Endothelial cell (in vitro differentiated cells): ENCODE measurements at regions not wholly inside any gene's neighbourhood (a gene's known extent, or its start where the extent isn't known, plus 50 kb on each side); places are given as distances from the start of the nearest gene placed in this dataset.

Experiments used
- DNase-seq: peaks from one replicate; pipeline ENCODE4 v3.0.0; 2021; ENCODE audit warnings: low spot score
- H3K27ac Mint-ChIP-seq: one replicate; pipeline ENCODE4 v1.8.0; 2021; ENCODE audit warnings: mixed read lengths, inconsistent platforms; ENCODE audit not compliant: unreplicated experiment
- H3K27me3 Mint-ChIP-seq: one replicate; pipeline ENCODE4 v1.8.0; 2021; ENCODE audit warnings: mild to moderate bottlenecking, moderate library complexity, mixed read lengths, inconsistent platforms; ENCODE audit not compliant: unreplicated experiment
- H3K36me3 Mint-ChIP-seq: one replicate; pipeline ENCODE4 v1.8.0; 2021; ENCODE audit warnings: mild to moderate bottlenecking, low read depth, mixed read lengths, inconsistent platforms; ENCODE audit not compliant: unreplicated experiment
- H3K4me1 Mint-ChIP-seq: one replicate; pipeline ENCODE4 v1.8.0; 2021; ENCODE audit warnings: mild to moderate bottlenecking, mixed read lengths, inconsistent platforms; ENCODE audit not compliant: unreplicated experiment
- H3K4me3 Mint-ChIP-seq: one replicate; pipeline ENCODE4 v1.8.0; 2021; ENCODE audit warnings: mild to moderate bottlenecking, mixed read lengths, inconsistent platforms; ENCODE audit not compliant: unreplicated experiment
- H3K9me3 Mint-ChIP-seq: one replicate; pipeline ENCODE4 v1.8.0; 2021; ENCODE audit warnings: mixed read lengths, inconsistent platforms; ENCODE audit not compliant: unreplicated experiment
- TF ChIP-seq, protein P1 (sequence below): fragments of 200-600 bp; sonication (generic); IDR thresholded peaks from one replicate; pipeline ENCODE4 v1.5.0; 2021; ENCODE audit warnings: antibody characterized with exemption; ENCODE audit not compliant: unreplicated experiment

DNA sequence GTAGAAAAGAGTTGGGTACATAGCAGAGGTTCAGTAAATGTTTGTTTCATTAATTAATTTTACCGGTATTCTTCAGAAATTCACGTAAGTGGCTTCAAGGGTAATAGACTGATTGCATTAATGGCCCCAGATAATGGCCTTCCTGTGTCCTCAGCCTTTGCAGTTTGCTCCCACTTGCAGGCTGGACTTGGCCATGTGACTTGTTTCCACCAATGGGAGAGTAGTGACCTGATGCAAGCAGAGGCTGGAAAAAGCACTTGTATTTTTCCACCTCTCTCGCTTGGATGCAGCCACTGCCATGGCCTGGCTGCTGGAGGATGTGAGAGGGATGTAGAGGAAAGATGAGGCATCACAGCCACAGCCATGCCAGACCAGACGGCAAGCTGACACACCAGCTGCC, 480.9 kb downstream of the CDK5RAP2 start:
- Mint-ChIP-seq H3K9me3 (no peaks in the 10 kb centered on the region), H3K27me3 (peaks cover 4% of the 10 kb centered on the region), H3K36me3 (no peaks in the 10 kb centered on the region), H3K27ac (no peak overlapping the region), H3K4me3 (no peak overlapping the region), H3K4me1 (no peaks in the 10 kb centered on the region)
- DNase-seq = no peak
- TF ChIP-seq, protein P1, sequence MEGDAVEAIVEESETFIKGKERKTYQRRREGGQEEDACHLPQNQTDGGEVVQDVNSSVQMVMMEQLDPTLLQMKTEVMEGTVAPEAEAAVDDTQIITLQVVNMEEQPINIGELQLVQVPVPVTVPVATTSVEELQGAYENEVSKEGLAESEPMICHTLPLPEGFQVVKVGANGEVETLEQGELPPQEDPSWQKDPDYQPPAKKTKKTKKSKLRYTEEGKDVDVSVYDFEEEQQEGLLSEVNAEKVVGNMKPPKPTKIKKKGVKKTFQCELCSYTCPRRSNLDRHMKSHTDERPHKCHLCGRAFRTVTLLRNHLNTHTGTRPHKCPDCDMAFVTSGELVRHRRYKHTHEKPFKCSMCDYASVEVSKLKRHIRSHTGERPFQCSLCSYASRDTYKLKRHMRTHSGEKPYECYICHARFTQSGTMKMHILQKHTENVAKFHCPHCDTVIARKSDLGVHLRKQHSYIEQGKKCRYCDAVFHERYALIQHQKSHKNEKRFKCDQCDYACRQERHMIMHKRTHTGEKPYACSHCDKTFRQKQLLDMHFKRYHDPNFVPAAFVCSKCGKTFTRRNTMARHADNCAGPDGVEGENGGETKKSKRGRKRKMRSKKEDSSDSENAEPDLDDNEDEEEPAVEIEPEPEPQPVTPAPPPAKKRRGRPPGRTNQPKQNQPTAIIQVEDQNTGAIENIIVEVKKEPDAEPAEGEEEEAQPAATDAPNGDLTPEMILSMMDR = no peak

DNA sequence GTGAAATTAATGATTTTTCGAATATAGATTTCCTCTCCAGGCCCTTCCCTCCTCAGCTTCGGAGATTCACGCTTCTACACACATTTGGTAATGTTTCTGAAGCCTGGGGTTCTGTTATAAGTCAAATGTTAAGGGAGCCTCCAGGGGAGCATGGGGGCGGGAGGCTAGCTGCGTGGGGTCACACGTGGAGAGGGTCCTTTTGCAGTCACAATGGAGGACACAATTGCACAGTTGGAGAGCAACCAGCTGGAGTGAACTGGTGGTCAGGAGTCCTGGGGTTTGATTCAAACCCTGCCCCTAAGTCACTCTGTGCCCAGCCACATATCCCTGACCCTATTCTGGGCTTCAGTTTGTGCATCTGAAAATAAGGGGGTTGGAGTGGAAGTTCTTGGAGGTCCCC, 481.4 kb downstream of the CDK5RAP2 start:
- Mint-ChIP-seq H3K4me1 (no peaks in the 10 kb centered on the region), H3K27ac (no peak overlapping the region), H3K27me3 (no peaks in the 10 kb centered on the region), H3K9me3 (no peaks in the 10 kb centered on the region), H3K36me3 (no peaks in the 10 kb centered on the region), H3K4me3 (no peak overlapping the region)
- no peak for DNase-seq
- TF ChIP-seq, protein P1 = no peak

DNA sequence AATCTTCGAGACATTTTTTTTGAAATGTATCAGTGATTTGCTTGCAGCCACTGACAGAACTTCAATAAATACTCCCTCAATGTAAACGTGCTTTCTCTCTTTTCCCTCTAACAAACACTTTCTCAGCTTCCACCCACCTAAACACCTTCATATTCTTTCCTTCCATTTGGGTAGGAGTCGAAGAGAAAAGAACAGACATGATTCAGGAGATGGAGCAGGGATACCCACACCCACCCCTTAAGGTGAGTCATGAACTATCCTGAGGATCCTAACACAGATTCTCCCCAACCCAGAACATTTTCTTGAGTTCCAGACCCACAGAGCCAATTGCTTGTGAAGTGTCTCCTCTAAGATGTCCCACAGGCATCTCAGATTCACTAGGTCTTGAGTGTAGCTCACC, 488.8 kb downstream of the CDK5RAP2 start:
- no peak overlapping the region for H3K4me3 Mint-ChIP-seq
- no peaks in the 10 kb centered on the region for H3K4me1 Mint-ChIP-seq
- H3K36me3 Mint-ChIP-seq = no peaks in the 10 kb centered on the region
- H3K27me3 Mint-ChIP-seq = peaks cover 3% of the 10 kb centered on the region
- DNase-seq = no peak
- H3K27ac Mint-ChIP-seq = no peak overlapping the region
- peaks cover 5% of the 10 kb centered on the region for H3K9me3 Mint-ChIP-seq
- TF ChIP-seq, protein P1 = no peak

DNA sequence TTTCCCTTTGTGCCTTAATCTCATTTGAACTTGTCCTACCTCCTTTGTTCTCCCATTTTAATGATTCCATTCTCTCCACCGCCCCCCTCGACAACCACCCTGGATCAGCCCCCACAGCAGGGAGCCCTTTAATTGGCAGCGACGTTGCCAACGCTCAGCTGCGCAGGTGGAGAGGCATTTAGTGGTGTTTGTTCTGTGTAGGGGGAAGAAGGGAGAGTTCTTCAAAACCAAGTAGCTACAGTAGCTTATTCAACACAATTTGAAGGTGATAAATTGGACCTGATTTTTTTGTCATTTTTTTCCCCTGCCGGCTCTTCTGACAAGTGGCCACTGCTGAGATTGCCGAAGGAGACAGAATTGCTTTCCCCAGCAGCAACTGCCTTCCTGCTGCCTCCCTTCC, 499.1 kb downstream of the CDK5RAP2 start:
- Mint-ChIP-seq H3K4me3 (no peak overlapping the region), H3K4me1 (no peaks in the 10 kb centered on the region), H3K9me3 (peaks cover under 1% of the 10 kb centered on the region), H3K27ac (no peak overlapping the region), H3K27me3 (peaks cover 2% of the 10 kb centered on the region), H3K36me3 (peaks cover 4% of the 10 kb centered on the region)
- TF ChIP-seq, protein P1 = no peak
- DNase-seq = no peak

DNA sequence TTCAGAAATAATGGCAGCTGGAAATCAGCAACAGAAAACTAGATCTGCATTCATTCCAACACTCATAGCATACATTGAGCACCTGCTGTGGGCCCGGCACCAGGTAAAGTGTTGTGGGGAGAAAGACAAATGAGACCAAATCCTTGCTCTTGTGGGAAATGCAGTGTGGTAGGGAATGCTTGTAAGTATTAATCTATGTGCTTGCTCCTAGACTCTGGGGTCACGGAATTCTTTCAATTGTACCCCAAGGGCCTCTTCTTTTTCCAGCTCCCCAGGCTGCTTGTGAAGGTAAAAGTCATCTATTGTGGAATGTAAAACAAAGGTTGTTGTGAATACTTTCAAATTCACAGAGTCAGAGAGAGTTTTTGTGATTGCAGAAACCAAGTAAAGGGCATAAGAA, 501.9 kb downstream of the CDK5RAP2 start:
- Mint-ChIP-seq H3K36me3 (no peaks in the 10 kb centered on the region), H3K4me3 (no peak overlapping the region), H3K27ac (no peak overlapping the region)

More for the DNA sequence above, 501.9 kb downstream of the CDK5RAP2 start:
- Mint-ChIP-seq H3K4me1 (peaks cover 3% of the 10 kb centered on the region), H3K9me3 (no peaks in the 10 kb centered on the region), H3K27me3 (peaks cover 2% of the 10 kb centered on the region)
- TF ChIP-seq, protein P1 = no peak
- DNase-seq = no peak
